GM23338 (cell line): ENCODE measurements at regions not wholly inside any gene's neighbourhood (a gene's known extent, or its start where the extent isn't known, plus 50 kb on each side); places are given as distances from the start of the nearest gene placed in this dataset.

Experiments
- ATAC-seq: fragments of 200-7000 bp; cut with Tn5 transposase; 3 replicates; pipeline ENCODE4 v1.9.1; 2020
- DNase-seq: peaks from one replicate; pipeline ENCODE4 v3.0.0-alpha.2; 2015; ENCODE audit warnings: low spot score
- H2AFZ ChIP-seq: fragments of 200-600 bp; sonication (generic); 2 replicates; pipeline ENCODE4 v1.8.0; 2016; ENCODE audit warnings: antibody characterized with exemption, mild to moderate bottlenecking, moderate library complexity
- H3F3A ChIP-seq: fragments of 200-600 bp; sonication (generic); replicated peaks from 2 replicates; pipeline ENCODE4 v1.8.0; 2017; ENCODE audit warnings: antibody characterized with exemption, mixed run types, low read depth
- H3K27ac ChIP-seq: fragments of 200-600 bp; sonication (generic); 2 replicates; pipeline ENCODE4 v1.6.1; 2016; ENCODE audit warnings: low read depth
- H3K27me3 ChIP-seq: fragments of 200-600 bp; sonication (generic); 2 replicates; pipeline ENCODE4 v1.8.0; 2016; ENCODE audit warnings: mild to moderate bottlenecking, mixed run types, moderate library complexity; ENCODE audit not compliant: insufficient read depth
- H3K36me3 ChIP-seq: fragments of 200-600 bp; sonication (generic); 2 replicates; pipeline ENCODE4 v1.8.0; 2016; ENCODE audit warnings: mild to moderate bottlenecking; ENCODE audit not compliant: insufficient read depth
- H3K4me1 ChIP-seq: fragments of 200-600 bp; sonication (generic); 2 replicates; pipeline ENCODE4 v1.8.0; 2016; ENCODE audit warnings: mild to moderate bottlenecking, moderate library complexity; ENCODE audit not compliant: insufficient read depth
- H3K4me2 ChIP-seq: fragments of 200-600 bp; sonication (generic); 2 replicates; pipeline ENCODE4 v1.7.1; 2017; ENCODE audit warnings: mixed run types
- H3K4me3 ChIP-seq: fragments of 200-600 bp; sonication (generic); 2 replicates; pipeline ENCODE4 v1.6.1; 2016; ENCODE audit warnings: mixed run types
- H3K79me2 ChIP-seq: fragments of 200-600 bp; sonication (generic); replicated peaks from 2 replicates; pipeline ENCODE4 v1.8.0; 2017; ENCODE audit warnings: mild to moderate bottlenecking; ENCODE audit not compliant: insufficient read depth
- H3K9me2 ChIP-seq: fragments of 200-600 bp; sonication (generic); 2 replicates; pipeline ENCODE4 v1.8.0; 2017; ENCODE audit not compliant: insufficient read depth
- H4K20me1 ChIP-seq: fragments of 200-600 bp; sonication (generic); replicated peaks from 2 replicates; pipeline ENCODE4 v1.8.0; 2017; ENCODE audit warnings: mild to moderate bottlenecking; ENCODE audit not compliant: insufficient read depth
- H3K27ac Mint-ChIP-seq: 2 replicates; pipeline ENCODE4 v1.8.0; 2020; ENCODE audit warnings: inconsistent platforms, mild to moderate bottlenecking, moderate library complexity, mixed read lengths
- H3K27me3 Mint-ChIP-seq: 3 replicates; pipeline ENCODE4 v1.8.0; 2022; ENCODE audit warnings: low read depth, mild to moderate bottlenecking, moderate library complexity, mixed read lengths, inconsistent platforms; ENCODE audit not compliant: insufficient read depth, poor library complexity
- H3K36me3 Mint-ChIP-seq: 3 replicates; pipeline ENCODE4 v1.8.0; 2021; ENCODE audit warnings: low read depth, mild to moderate bottlenecking, inconsistent platforms, moderate library complexity, mixed read lengths
- H3K4me1 Mint-ChIP-seq: 3 replicates; pipeline ENCODE4 v1.8.0; 2020; ENCODE audit warnings: mild to moderate bottlenecking, inconsistent platforms, mixed read lengths
- H3K4me3 Mint-ChIP-seq: 3 replicates; pipeline ENCODE4 v1.8.0; 2021; ENCODE audit warnings: moderate library complexity, mild to moderate bottlenecking, inconsistent platforms, mixed read lengths
- H3K9me3 Mint-ChIP-seq: 3 replicates; pipeline ENCODE4 v1.8.0; 2020; ENCODE audit warnings: moderate library complexity, mild to moderate bottlenecking, inconsistent platforms, mixed read lengths
- CREB1 ChIP-seq: fragments of 250-450 bp; sonication (Bioruptor Pico); IDR thresholded peaks from 2 replicates; pipeline ENCODE4 v1.5.0; 2020; ENCODE audit warnings: low read depth, mild to moderate bottlenecking, moderate library complexity
- NANOG ChIP-seq: IDR thresholded peaks from 2 replicates; pipeline ENCODE4 v1.6.1; 2016; ENCODE audit warnings: antibody characterized with exemption, borderline replicate concordance
- ZNF114 ChIP-seq: fragments of 250-450 bp; sonication (Bioruptor Pico); IDR thresholded peaks from 2 replicates; pipeline ENCODE4 v1.5.0; 2020; ENCODE audit warnings: mild to moderate bottlenecking, moderate library complexity
- ZNF331 ChIP-seq: fragments of 250-450 bp; sonication (Bioruptor Pico); IDR thresholded peaks from 2 replicates; pipeline ENCODE4 v1.5.0; 2020; ENCODE audit warnings: low read depth, mild to moderate bottlenecking, moderate library complexity
- TF ChIP-seq, protein P1 (sequence below), 2 experiments: fragments of 200-600 bp in 1 of 2; sonication (generic) in 1 of 2; conservative IDR thresholded peaks; 2 replicates each; pipeline versions ENCODE4 v1.5.1 to v1.6.1; 2016 to 2017; ENCODE audit warnings: antibody characterized with exemption in 2 of 2, low read depth in 2 of 2, mild to moderate bottlenecking in 2 of 2, moderate library complexity in 1 of 2
- TF ChIP-seq, protein P2 (sequence below): IDR thresholded peaks from 2 replicates; pipeline ENCODE4 v1.6.1; 2016; ENCODE audit warnings: antibody characterized with exemption
- TF ChIP-seq, protein P3 (sequence below): IDR thresholded peaks from one replicate; pipeline ENCODE4 v1.6.1; 2018; ENCODE audit warnings: antibody characterized with exemption; ENCODE audit not compliant: unreplicated experiment
- TF ChIP-seq, protein P4 (sequence below): fragments of 250-450 bp; sonication (Bioruptor Pico); IDR thresholded peaks from 2 replicates; pipeline ENCODE4 v1.5.0; 2020; ENCODE audit warnings: mild to moderate bottlenecking, moderate library complexity

DNA sequence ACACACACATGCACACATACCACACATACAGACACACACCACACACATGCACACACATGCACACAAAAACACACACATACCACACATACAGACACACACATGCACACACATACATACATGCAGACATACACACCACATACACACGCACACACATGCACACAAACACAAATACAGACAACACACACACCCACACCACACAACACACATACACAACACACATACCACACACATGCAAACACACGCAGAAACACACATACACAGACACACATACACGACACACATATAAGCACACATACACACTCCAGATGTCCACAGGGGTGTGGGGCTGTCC lies 60.1 kb upstream of the PPP2R2D start (continued):
- TF ChIP-seq, protein P1, sequence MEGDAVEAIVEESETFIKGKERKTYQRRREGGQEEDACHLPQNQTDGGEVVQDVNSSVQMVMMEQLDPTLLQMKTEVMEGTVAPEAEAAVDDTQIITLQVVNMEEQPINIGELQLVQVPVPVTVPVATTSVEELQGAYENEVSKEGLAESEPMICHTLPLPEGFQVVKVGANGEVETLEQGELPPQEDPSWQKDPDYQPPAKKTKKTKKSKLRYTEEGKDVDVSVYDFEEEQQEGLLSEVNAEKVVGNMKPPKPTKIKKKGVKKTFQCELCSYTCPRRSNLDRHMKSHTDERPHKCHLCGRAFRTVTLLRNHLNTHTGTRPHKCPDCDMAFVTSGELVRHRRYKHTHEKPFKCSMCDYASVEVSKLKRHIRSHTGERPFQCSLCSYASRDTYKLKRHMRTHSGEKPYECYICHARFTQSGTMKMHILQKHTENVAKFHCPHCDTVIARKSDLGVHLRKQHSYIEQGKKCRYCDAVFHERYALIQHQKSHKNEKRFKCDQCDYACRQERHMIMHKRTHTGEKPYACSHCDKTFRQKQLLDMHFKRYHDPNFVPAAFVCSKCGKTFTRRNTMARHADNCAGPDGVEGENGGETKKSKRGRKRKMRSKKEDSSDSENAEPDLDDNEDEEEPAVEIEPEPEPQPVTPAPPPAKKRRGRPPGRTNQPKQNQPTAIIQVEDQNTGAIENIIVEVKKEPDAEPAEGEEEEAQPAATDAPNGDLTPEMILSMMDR (conservative IDR thresholded peaks at IDR 0.05; ENCODE audit: low read depth in 2 of 2) = no peak
- TF ChIP-seq, protein P2, sequence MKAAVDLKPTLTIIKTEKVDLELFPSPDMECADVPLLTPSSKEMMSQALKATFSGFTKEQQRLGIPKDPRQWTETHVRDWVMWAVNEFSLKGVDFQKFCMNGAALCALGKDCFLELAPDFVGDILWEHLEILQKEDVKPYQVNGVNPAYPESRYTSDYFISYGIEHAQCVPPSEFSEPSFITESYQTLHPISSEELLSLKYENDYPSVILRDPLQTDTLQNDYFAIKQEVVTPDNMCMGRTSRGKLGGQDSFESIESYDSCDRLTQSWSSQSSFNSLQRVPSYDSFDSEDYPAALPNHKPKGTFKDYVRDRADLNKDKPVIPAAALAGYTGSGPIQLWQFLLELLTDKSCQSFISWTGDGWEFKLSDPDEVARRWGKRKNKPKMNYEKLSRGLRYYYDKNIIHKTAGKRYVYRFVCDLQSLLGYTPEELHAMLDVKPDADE = no peak
- TF ChIP-seq ZNF114 (CRISPR knock-in tag) (no peak), NANOG (no peak)

DNA sequence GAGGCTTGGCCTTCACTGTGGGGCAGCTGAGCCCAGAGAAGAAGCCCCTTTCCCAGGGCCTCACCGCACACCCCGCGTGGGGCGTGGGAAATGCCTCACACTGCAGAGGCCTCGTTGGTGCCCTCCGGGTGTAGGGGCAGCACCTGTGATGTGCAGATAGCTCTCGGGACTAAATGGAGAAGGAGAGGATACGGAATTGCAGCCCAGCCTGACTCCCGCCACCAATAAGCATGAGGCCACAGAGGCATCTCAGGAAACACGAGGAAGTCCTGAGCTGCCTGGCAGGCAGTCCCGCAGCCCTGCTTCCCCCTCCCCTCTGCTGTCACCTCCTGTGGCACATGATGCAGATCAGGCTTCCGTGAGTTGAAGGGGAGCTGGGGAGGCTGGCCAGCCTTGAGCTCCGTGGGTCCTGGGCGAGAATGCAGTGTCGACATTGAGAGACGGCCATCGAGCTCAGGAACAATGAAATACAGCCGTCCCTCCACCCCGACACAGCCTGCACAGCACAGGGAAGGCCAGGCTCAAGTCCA lies 59.6 kb upstream of the PPP2R2D start:
- Histone ChIP-seq H3K9me2 (no peaks in the 10 kb centered on the region), H3K4me3 (no peak overlapping the region), H3K79me2 (no peaks in the 10 kb centered on the region), H3K4me1 (peaks cover 4% of the 10 kb centered on the region; the same call in 1 of the 2 replicates), H4K20me1 (no peaks in the 10 kb centered on the region), H3K4me2 (no peak overlapping the region), H3K27me3 (no peaks in the 10 kb centered on the region), H3F3A (no peaks in the 10 kb centered on the region), H2AFZ (no peak overlapping the region), H3K27ac (no peak overlapping the region), H3K36me3 (no peaks in the 10 kb centered on the region)
- Mint-ChIP-seq H3K27me3 (peaks cover 11% of the 10 kb centered on the region), H3K36me3 (peaks cover 4% of the 10 kb centered on the region; the same call in 2 of the 3 replicates), H3K4me1 (no peaks in the 10 kb centered on the region; the same call in 2 of the 3 replicates), H3K4me3 (no peak overlapping the region), H3K9me3 (peaks cover 10% of the 10 kb centered on the region), H3K27ac (no peak overlapping the region)
- DNase-seq (no peak), ATAC-seq (peak; percentile 43)
- TF ChIP-seq CREB1 (no peak), NANOG (no peak), ZNF331 (CRISPR knock-in tag) (no peak)
- TF ChIP-seq, protein P3, sequence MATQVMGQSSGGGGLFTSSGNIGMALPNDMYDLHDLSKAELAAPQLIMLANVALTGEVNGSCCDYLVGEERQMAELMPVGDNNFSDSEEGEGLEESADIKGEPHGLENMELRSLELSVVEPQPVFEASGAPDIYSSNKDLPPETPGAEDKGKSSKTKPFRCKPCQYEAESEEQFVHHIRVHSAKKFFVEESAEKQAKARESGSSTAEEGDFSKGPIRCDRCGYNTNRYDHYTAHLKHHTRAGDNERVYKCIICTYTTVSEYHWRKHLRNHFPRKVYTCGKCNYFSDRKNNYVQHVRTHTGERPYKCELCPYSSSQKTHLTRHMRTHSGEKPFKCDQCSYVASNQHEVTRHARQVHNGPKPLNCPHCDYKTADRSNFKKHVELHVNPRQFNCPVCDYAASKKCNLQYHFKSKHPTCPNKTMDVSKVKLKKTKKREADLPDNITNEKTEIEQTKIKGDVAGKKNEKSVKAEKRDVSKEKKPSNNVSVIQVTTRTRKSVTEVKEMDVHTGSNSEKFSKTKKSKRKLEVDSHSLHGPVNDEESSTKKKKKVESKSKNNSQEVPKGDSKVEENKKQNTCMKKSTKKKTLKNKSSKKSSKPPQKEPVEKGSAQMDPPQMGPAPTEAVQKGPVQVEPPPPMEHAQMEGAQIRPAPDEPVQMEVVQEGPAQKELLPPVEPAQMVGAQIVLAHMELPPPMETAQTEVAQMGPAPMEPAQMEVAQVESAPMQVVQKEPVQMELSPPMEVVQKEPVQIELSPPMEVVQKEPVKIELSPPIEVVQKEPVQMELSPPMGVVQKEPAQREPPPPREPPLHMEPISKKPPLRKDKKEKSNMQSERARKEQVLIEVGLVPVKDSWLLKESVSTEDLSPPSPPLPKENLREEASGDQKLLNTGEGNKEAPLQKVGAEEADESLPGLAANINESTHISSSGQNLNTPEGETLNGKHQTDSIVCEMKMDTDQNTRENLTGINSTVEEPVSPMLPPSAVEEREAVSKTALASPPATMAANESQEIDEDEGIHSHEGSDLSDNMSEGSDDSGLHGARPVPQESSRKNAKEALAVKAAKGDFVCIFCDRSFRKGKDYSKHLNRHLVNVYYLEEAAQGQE = no peak
- TF ChIP-seq, protein P1 (conservative IDR thresholded peaks at IDR 0.05; ENCODE audit: low read depth in 2 of 2) = no peak
- TF ChIP-seq, protein P4, sequence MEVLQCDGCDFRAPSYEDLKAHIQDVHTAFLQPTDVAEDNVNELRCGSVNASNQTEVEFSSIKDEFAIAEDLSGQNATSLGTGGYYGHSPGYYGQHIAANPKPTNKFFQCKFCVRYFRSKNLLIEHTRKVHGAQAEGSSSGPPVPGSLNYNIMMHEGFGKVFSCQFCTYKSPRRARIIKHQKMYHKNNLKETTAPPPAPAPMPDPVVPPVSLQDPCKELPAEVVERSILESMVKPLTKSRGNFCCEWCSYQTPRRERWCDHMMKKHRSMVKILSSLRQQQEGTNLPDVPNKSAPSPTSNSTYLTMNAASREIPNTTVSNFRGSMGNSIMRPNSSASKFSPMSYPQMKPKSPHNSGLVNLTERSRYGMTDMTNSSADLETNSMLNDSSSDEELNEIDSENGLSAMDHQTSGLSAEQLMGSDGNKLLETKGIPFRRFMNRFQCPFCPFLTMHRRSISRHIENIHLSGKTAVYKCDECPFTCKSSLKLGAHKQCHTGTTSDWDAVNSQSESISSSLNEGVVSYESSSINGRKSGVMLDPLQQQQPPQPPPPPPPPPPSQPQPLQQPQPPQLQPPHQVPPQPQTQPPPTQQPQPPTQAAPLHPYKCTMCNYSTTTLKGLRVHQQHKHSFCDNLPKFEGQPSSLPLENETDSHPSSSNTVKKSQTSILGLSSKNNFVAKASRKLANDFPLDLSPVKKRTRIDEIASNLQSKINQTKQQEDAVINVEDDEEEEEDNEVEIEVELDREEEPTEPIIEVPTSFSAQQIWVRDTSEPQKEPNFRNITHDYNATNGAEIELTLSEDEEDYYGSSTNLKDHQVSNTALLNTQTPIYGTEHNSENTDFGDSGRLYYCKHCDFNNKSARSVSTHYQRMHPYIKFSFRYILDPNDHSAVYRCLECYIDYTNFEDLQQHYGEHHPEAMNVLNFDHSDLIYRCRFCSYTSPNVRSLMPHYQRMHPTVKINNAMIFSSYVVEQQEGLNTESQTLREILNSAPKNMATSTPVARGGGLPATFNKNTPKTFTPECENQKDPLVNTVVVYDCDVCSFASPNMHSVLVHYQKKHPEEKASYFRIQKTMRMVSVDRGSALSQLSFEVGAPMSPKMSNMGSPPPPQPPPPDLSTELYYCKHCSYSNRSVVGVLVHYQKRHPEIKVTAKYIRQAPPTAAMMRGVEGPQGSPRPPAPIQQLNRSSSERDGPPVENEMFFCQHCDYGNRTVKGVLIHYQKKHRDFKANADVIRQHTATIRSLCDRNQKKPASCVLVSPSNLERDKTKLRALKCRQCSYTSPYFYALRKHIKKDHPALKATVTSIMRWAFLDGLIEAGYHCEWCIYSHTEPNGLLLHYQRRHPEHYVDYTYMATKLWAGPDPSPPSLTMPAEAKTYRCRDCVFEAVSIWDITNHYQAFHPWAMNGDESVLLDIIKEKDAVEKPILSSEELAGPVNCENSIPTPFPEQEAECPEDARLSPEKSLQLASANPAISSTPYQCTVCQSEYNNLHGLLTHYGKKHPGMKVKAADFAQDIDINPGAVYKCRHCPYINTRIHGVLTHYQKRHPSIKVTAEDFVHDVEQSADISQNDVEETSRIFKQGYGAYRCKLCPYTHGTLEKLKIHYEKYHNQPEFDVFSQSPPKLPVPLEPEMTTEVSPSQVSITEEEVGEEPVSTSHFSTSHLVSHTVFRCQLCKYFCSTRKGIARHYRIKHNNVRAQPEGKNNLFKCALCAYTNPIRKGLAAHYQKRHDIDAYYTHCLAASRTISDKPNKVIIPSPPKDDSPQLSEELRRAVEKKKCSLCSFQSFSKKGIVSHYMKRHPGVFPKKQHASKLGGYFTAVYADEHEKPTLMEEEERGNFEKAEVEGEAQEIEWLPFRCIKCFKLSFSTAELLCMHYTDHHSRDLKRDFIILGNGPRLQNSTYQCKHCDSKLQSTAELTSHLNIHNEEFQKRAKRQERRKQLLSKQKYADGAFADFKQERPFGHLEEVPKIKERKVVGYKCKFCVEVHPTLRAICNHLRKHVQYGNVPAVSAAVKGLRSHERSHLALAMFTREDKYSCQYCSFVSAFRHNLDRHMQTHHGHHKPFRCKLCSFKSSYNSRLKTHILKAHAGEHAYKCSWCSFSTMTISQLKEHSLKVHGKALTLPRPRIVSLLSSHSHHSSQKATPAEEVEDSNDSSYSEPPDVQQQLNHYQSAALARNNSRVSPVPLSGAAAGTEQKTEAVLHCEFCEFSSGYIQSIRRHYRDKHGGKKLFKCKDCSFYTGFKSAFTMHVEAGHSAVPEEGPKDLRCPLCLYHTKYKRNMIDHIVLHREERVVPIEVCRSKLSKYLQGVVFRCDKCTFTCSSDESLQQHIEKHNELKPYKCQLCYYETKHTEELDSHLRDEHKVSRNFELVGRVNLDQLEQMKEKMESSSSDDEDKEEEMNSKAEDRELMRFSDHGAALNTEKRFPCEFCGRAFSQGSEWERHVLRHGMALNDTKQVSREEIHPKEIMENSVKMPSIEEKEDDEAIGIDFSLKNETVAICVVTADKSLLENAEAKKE (CRISPR knock-in tag) = no peak
